GM23338 (cell line): ENCODE measurements at regions not wholly inside any gene's neighbourhood (a gene's known extent, or its start where the extent isn't known, plus 50 kb on each side); places are given as distances from the start of the nearest gene placed in this dataset.

ENCODE experiments used
- ATAC-seq: fragments of 200-7000 bp; cut with Tn5 transposase; 3 replicates; pipeline ENCODE4 v1.9.1; 2020
- DNase-seq: peaks from one replicate; pipeline ENCODE4 v3.0.0-alpha.2; 2015; ENCODE audit warnings: low spot score
- H2AFZ ChIP-seq: fragments of 200-600 bp; sonication (generic); 2 replicates; pipeline ENCODE4 v1.8.0; 2016; ENCODE audit warnings: antibody characterized with exemption, mild to moderate bottlenecking, moderate library complexity
- H3F3A ChIP-seq: fragments of 200-600 bp; sonication (generic); replicated peaks from 2 replicates; pipeline ENCODE4 v1.8.0; 2017; ENCODE audit warnings: antibody characterized with exemption, mixed run types, low read depth
- H3K27ac ChIP-seq: fragments of 200-600 bp; sonication (generic); 2 replicates; pipeline ENCODE4 v1.6.1; 2016; ENCODE audit warnings: low read depth
- H3K27me3 ChIP-seq: fragments of 200-600 bp; sonication (generic); 2 replicates; pipeline ENCODE4 v1.8.0; 2016; ENCODE audit warnings: mild to moderate bottlenecking, mixed run types, moderate library complexity; ENCODE audit not compliant: insufficient read depth
- H3K36me3 ChIP-seq: fragments of 200-600 bp; sonication (generic); 2 replicates; pipeline ENCODE4 v1.8.0; 2016; ENCODE audit warnings: mild to moderate bottlenecking; ENCODE audit not compliant: insufficient read depth
- H3K4me1 ChIP-seq: fragments of 200-600 bp; sonication (generic); 2 replicates; pipeline ENCODE4 v1.8.0; 2016; ENCODE audit warnings: mild to moderate bottlenecking, moderate library complexity; ENCODE audit not compliant: insufficient read depth
- H3K4me2 ChIP-seq: fragments of 200-600 bp; sonication (generic); 2 replicates; pipeline ENCODE4 v1.7.1; 2017; ENCODE audit warnings: mixed run types
- H3K4me3 ChIP-seq: fragments of 200-600 bp; sonication (generic); 2 replicates; pipeline ENCODE4 v1.6.1; 2016; ENCODE audit warnings: mixed run types
- H3K79me2 ChIP-seq: fragments of 200-600 bp; sonication (generic); replicated peaks from 2 replicates; pipeline ENCODE4 v1.8.0; 2017; ENCODE audit warnings: mild to moderate bottlenecking; ENCODE audit not compliant: insufficient read depth
- H3K9me2 ChIP-seq: fragments of 200-600 bp; sonication (generic); 2 replicates; pipeline ENCODE4 v1.8.0; 2017; ENCODE audit not compliant: insufficient read depth
- H4K20me1 ChIP-seq: fragments of 200-600 bp; sonication (generic); replicated peaks from 2 replicates; pipeline ENCODE4 v1.8.0; 2017; ENCODE audit warnings: mild to moderate bottlenecking; ENCODE audit not compliant: insufficient read depth
- H3K27ac Mint-ChIP-seq: 2 replicates; pipeline ENCODE4 v1.8.0; 2020; ENCODE audit warnings: inconsistent platforms, mild to moderate bottlenecking, moderate library complexity, mixed read lengths
- H3K27me3 Mint-ChIP-seq: 3 replicates; pipeline ENCODE4 v1.8.0; 2022; ENCODE audit warnings: low read depth, mild to moderate bottlenecking, moderate library complexity, mixed read lengths, inconsistent platforms; ENCODE audit not compliant: insufficient read depth, poor library complexity
- H3K36me3 Mint-ChIP-seq: 3 replicates; pipeline ENCODE4 v1.8.0; 2021; ENCODE audit warnings: low read depth, mild to moderate bottlenecking, inconsistent platforms, moderate library complexity, mixed read lengths
- H3K4me1 Mint-ChIP-seq: 3 replicates; pipeline ENCODE4 v1.8.0; 2020; ENCODE audit warnings: mild to moderate bottlenecking, inconsistent platforms, mixed read lengths
- H3K4me3 Mint-ChIP-seq: 3 replicates; pipeline ENCODE4 v1.8.0; 2021; ENCODE audit warnings: moderate library complexity, mild to moderate bottlenecking, inconsistent platforms, mixed read lengths
- H3K9me3 Mint-ChIP-seq: 3 replicates; pipeline ENCODE4 v1.8.0; 2020; ENCODE audit warnings: moderate library complexity, mild to moderate bottlenecking, inconsistent platforms, mixed read lengths
- CREB1 ChIP-seq: fragments of 250-450 bp; sonication (Bioruptor Pico); IDR thresholded peaks from 2 replicates; pipeline ENCODE4 v1.5.0; 2020; ENCODE audit warnings: low read depth, mild to moderate bottlenecking, moderate library complexity
- ETS1 ChIP-seq: IDR thresholded peaks from 2 replicates; pipeline ENCODE4 v1.6.1; 2016; ENCODE audit warnings: antibody characterized with exemption
- EZH2 ChIP-seq: fragments of 200-600 bp; sonication (generic); IDR thresholded peaks from one replicate; pipeline ENCODE4 v1.8.0; 2017; ENCODE audit warnings: antibody characterized with exemption, mild to moderate bottlenecking, low read depth; ENCODE audit not compliant: unreplicated experiment
- EZH2phosphoT487 ChIP-seq: fragments of 200-600 bp; sonication (generic); IDR thresholded peaks from one replicate; pipeline ENCODE4 v1.8.1; 2018; ENCODE audit warnings: antibody characterized with exemption; ENCODE audit not compliant: unreplicated experiment
- JUNB ChIP-seq: IDR thresholded peaks from one replicate; pipeline ENCODE4 v1.6.1; 2016; ENCODE audit warnings: antibody characterized with exemption; ENCODE audit not compliant: unreplicated experiment
- NANOG ChIP-seq: IDR thresholded peaks from 2 replicates; pipeline ENCODE4 v1.6.1; 2016; ENCODE audit warnings: antibody characterized with exemption, borderline replicate concordance
- POLR2AphosphoS5 ChIP-seq: IDR thresholded peaks from 2 replicates; pipeline ENCODE4 v1.6.1; 2016; ENCODE audit warnings: antibody characterized with exemption, low read depth
- STAT1 ChIP-seq: IDR thresholded peaks from one replicate; pipeline ENCODE4 v1.6.1; 2016; ENCODE audit warnings: antibody characterized with exemption; ENCODE audit not compliant: unreplicated experiment
- ZNF114 ChIP-seq: fragments of 250-450 bp; sonication (Bioruptor Pico); IDR thresholded peaks from 2 replicates; pipeline ENCODE4 v1.5.0; 2020; ENCODE audit warnings: mild to moderate bottlenecking, moderate library complexity
- ZNF331 ChIP-seq: fragments of 250-450 bp; sonication (Bioruptor Pico); IDR thresholded peaks from 2 replicates; pipeline ENCODE4 v1.5.0; 2020; ENCODE audit warnings: low read depth, mild to moderate bottlenecking, moderate library complexity
- TF ChIP-seq, protein P1 (sequence below), 2 experiments: fragments of 200-600 bp in 1 of 2; sonication (generic) in 1 of 2; conservative IDR thresholded peaks; 2 replicates each; pipeline versions ENCODE4 v1.5.1 to v1.6.1; 2016 to 2017; ENCODE audit warnings: antibody characterized with exemption in 2 of 2, low read depth in 2 of 2, mild to moderate bottlenecking in 2 of 2, moderate library complexity in 1 of 2
- TF ChIP-seq, protein P2 (sequence below): IDR thresholded peaks from one replicate; pipeline ENCODE4 v1.6.1; 2018; ENCODE audit warnings: antibody characterized with exemption; ENCODE audit not compliant: unreplicated experiment

DNA sequence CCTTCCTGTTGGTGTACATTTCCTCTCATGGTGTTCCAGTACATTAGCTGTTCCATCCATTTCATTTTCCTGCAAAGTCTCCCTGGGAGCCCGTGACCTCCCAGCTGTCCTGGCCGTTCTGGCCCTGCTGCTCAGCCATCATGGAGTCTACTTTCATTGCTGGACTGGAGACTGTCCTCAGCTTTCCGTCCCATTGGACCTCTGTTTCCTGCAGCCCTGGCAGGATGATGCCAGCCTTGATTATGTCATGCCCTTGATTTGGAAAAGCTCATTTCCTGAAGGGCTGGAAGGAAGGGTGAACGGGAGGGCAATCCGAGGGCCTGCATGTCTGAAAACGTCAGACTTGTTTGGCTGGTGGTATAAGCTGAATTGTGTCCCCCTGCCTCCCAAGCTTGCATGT is 205.5 kb upstream of the HS6ST1 start:
- Histone ChIP-seq H3F3A (no peaks in the 10 kb centered on the region), H3K4me3 (no peak overlapping the region), H3K4me2 (no peak overlapping the region), H4K20me1 (no peaks in the 10 kb centered on the region), H3K27ac (no peak overlapping the region), H3K4me1 (no peaks in the 10 kb centered on the region), H3K36me3 (no peaks in the 10 kb centered on the region), H3K9me2 (no peaks in the 10 kb centered on the region), H3K79me2 (no peaks in the 10 kb centered on the region), H3K27me3 (no peaks in the 10 kb centered on the region), H2AFZ (no peak overlapping the region)
- peaks cover 2% of the 10 kb centered on the region; the same call in 1 of the 3 replicates for H3K4me1 Mint-ChIP-seq
- no peaks in the 10 kb centered on the region for H3K36me3 Mint-ChIP-seq
- no peak for ATAC-seq
- H3K27me3 Mint-ChIP-seq, result peaks cover 11% of the 10 kb centered on the region
- H3K4me3 Mint-ChIP-seq, result no peak overlapping the region
- TF ChIP-seq, protein P1, sequence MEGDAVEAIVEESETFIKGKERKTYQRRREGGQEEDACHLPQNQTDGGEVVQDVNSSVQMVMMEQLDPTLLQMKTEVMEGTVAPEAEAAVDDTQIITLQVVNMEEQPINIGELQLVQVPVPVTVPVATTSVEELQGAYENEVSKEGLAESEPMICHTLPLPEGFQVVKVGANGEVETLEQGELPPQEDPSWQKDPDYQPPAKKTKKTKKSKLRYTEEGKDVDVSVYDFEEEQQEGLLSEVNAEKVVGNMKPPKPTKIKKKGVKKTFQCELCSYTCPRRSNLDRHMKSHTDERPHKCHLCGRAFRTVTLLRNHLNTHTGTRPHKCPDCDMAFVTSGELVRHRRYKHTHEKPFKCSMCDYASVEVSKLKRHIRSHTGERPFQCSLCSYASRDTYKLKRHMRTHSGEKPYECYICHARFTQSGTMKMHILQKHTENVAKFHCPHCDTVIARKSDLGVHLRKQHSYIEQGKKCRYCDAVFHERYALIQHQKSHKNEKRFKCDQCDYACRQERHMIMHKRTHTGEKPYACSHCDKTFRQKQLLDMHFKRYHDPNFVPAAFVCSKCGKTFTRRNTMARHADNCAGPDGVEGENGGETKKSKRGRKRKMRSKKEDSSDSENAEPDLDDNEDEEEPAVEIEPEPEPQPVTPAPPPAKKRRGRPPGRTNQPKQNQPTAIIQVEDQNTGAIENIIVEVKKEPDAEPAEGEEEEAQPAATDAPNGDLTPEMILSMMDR (conservative IDR thresholded peaks at IDR 0.05; ENCODE audit: low read depth in 2 of 2), result no peak
- TF ChIP-seq ETS1, result no peak
- H3K27ac Mint-ChIP-seq, result no peak overlapping the region
- peaks cover 3% of the 10 kb centered on the region; the same call in 2 of the 3 replicates for H3K9me3 Mint-ChIP-seq
- DNase-seq, result no peak

- Mint-ChIP-seq H3K4me3 (no peak overlapping the region), H3K9me3 (peaks cover 3% of the 10 kb centered on the region; the same call in 2 of the 3 replicates), H3K4me1 (peaks cover 2% of the 10 kb centered on the region; the same call in 1 of the 3 replicates), H3K27me3 (peaks cover 9% of the 10 kb centered on the region), H3K27ac (no peak overlapping the region), H3K36me3 (no peaks in the 10 kb centered on the region)
- H3K4me2 ChIP-seq, result no peak overlapping the region
- H3F3A ChIP-seq, result no peaks in the 10 kb centered on the region
- no peak for DNase-seq
- H3K4me3 ChIP-seq, result no peak overlapping the region
- H3K4me1 ChIP-seq, result no peaks in the 10 kb centered on the region
- H3K27ac ChIP-seq, result no peak overlapping the region
- no peak for ATAC-seq
- no peaks in the 10 kb centered on the region for H3K9me2 ChIP-seq
- H4K20me1 ChIP-seq, result no peaks in the 10 kb centered on the region
- H3K27me3 ChIP-seq, result no peaks in the 10 kb centered on the region
- no peaks in the 10 kb centered on the region for H3K36me3 ChIP-seq
- H2AFZ ChIP-seq, result no peak overlapping the region
- no peaks in the 10 kb centered on the region for H3K79me2 ChIP-seq
- TF ChIP-seq NANOG, result no peak
- no peak for TF ChIP-seq EZH2
- TF ChIP-seq, protein P2, sequence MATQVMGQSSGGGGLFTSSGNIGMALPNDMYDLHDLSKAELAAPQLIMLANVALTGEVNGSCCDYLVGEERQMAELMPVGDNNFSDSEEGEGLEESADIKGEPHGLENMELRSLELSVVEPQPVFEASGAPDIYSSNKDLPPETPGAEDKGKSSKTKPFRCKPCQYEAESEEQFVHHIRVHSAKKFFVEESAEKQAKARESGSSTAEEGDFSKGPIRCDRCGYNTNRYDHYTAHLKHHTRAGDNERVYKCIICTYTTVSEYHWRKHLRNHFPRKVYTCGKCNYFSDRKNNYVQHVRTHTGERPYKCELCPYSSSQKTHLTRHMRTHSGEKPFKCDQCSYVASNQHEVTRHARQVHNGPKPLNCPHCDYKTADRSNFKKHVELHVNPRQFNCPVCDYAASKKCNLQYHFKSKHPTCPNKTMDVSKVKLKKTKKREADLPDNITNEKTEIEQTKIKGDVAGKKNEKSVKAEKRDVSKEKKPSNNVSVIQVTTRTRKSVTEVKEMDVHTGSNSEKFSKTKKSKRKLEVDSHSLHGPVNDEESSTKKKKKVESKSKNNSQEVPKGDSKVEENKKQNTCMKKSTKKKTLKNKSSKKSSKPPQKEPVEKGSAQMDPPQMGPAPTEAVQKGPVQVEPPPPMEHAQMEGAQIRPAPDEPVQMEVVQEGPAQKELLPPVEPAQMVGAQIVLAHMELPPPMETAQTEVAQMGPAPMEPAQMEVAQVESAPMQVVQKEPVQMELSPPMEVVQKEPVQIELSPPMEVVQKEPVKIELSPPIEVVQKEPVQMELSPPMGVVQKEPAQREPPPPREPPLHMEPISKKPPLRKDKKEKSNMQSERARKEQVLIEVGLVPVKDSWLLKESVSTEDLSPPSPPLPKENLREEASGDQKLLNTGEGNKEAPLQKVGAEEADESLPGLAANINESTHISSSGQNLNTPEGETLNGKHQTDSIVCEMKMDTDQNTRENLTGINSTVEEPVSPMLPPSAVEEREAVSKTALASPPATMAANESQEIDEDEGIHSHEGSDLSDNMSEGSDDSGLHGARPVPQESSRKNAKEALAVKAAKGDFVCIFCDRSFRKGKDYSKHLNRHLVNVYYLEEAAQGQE, result no peak
- TF ChIP-seq STAT1, result no peak
- TF ChIP-seq POLR2AphosphoS5, result no peak
- no peak for TF ChIP-seq ETS1
- no peak for TF ChIP-seq CREB1
- no peak for TF ChIP-seq EZH2phosphoT487
- TF ChIP-seq ZNF331 (CRISPR knock-in tag), result no peak
- TF ChIP-seq ZNF114 (CRISPR knock-in tag), result no peak
- TF ChIP-seq, protein P1 (conservative IDR thresholded peaks at IDR 0.05; ENCODE audit: low read depth in 2 of 2), result no peak
- no peak for TF ChIP-seq JUNB
These were observed 207.0 kb upstream of the HS6ST1 start for GRCh38 chr2:128525653-128526052.
